ENCODE measurements at regions not wholly inside any gene's neighbourhood (a gene's known extent, or its start where the extent isn't known, plus 50 kb on each side); places are given as distances from the start of the nearest gene placed in this dataset.
"Not testable (repeated sequence)": the region's sequence is repeated elsewhere in the genome, so short reads cannot be mapped to it uniquely, and the experiment has no call there.

DNA sequence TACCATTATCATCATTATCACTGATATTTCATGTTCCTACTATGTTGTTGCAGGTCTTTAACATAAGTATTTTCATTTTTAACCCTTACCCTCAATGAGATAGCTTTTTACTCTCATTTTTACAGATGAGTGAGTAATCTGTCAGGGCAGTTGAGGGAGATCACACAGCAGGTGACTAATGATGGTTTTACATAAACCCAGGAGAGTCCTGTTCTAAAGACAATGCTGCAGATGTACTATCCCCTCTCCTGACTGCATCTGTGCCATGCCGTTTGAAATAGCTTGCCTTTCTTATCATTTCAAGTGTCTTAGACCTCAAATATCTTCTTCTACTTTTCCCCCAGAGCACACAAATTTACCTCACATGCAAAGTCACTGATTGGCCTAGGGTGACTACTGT lies 1552.1 kb upstream of the SEL1L start:
- no peak overlapping the region for H2AFZ ChIP-seq (ENCODE audit: low read depth, low read length)

DNA sequence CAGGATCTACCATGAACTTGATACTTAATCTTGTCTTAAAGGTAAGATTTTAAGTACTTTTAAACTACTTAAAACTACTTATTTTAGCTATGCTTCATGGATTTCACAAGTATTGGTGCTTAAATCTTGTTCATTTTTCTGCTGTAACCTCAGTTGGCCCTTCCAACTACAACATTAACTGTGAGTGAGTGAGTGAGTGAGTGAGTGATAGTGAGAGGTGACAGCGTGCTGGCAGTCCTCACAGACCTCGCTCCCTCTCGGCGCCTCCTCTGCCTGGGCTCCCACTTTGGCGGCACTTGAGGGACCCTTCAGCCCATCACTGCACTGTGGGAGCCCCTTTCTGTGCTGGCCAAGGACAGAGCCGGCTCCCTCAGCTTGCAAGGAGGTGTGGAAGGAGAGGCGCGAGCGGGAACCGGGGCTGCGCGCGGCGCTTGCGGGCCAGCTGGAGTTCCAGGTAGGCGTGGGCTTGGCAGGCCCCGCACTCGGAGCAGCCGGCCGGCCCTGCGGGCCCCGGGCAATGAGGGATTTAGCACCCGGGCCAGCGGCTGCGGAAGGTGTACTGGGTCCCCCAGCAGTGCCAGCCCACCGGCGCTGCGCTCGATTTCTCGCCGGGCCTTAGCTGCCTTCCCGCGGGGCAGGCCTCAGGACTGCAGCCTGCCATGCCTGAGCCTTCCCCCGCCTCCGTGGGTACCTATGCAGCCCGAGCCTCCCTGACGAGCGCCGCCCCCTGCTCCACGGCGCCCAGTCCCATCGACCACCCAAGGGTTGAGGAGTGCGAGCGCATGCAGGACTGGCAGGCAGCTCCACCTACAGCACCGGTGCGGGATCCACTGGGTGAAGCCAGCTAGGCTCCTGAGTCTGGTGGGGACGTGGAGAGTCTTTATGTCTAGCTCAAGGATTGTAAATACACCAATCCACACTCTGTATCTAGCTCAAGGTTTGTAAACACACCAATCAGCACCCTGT lies 1558.6 kb upstream of the SEL1L start:
- not testable (repeated sequence) for H3F3A ChIP-seq (ENCODE audit: insufficient read depth, low read length, poor library complexity, severe bottlenecking); H4K20me1 ChIP-seq (ENCODE audit: insufficient read depth); H3K4me2 ChIP-seq (ENCODE audit: low read length); H3K79me2 ChIP-seq (replicated peaks; ENCODE audit: insufficient read depth, low read length); H3K27me3 ChIP-seq (ENCODE audit: insufficient read depth, low read depth, low read length); H3K9me3 ChIP-seq (ENCODE audit: low read length); H3K9me2 ChIP-seq (ENCODE audit: insufficient read depth, low read length); H3K9ac ChIP-seq (ENCODE audit: low read length); H3K36me3 ChIP-seq (ENCODE audit: insufficient read depth, low read length); H3K4me3 ChIP-seq (ENCODE audit: low read length); H3K27ac ChIP-seq (ENCODE audit: low read length); H2AFZ ChIP-seq (ENCODE audit: low read depth, low read length)

More for the DNA sequence above, 1552.1 kb upstream of the SEL1L start:
- Histone ChIP-seq H3K79me2 (replicated peaks; ENCODE audit: insufficient read depth, low read length) (no peaks in the 10 kb centered on the region), H4K20me1 (ENCODE audit: insufficient read depth) (no peaks in the 10 kb centered on the region), H3K4me3 (ENCODE audit: low read length) (no peak overlapping the region), H3F3A (ENCODE audit: insufficient read depth, low read length, poor library complexity, severe bottlenecking) (no peaks in the 10 kb centered on the region), H3K27ac (ENCODE audit: low read length) (no peak overlapping the region), H3K9me3 (ENCODE audit: low read length) (no peaks in the 10 kb centered on the region), H3K27me3 (ENCODE audit: insufficient read depth, low read depth, low read length) (no peaks in the 10 kb centered on the region), H3K36me3 (ENCODE audit: insufficient read depth, low read length) (no peaks in the 10 kb centered on the region), H3K9me2 (ENCODE audit: insufficient read depth, low read length) (no peaks in the 10 kb centered on the region), H3K9ac (ENCODE audit: low read length) (no peak overlapping the region), H3K4me2 (ENCODE audit: low read length) (no peak overlapping the region)
- TF ChIP-seq EZH2 (IDR thresholded peaks at IDR 0.05; ENCODE audit: borderline replicate concordance, insufficient read depth, low read length, poor library complexity, severe bottlenecking) (no peak), POLR2AphosphoS5 (IDR thresholded peaks at IDR 0.05) (no peak)

DNA sequence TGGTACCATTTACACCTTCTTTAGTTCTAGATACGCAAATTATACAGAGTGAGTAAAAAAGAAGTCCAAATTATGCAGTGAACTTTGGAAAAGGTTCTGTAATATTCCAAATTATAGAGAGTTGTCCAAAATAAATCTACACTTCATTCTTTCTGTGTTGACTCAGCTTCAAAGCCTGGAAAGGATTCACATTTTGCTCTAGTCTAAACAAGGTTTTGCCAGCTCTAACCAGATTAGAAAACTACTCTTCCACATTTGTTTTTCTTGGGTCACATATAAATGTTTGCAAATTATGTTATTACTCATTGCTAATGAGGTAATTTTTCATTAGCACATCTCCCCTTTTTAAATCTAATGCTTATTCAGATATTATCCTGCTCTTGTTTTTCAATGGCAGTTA lies 1562.4 kb upstream of the SEL1L start:
- Histone ChIP-seq H3K4me2 (ENCODE audit: low read length) (no peak overlapping the region), H3K9me2 (ENCODE audit: insufficient read depth, low read length) (no peaks in the 10 kb centered on the region), H3K36me3 (ENCODE audit: insufficient read depth, low read length) (no peaks in the 10 kb centered on the region), H2AFZ (ENCODE audit: low read depth, low read length) (no peak overlapping the region), H3K27ac (ENCODE audit: low read length) (no peak overlapping the region), H3K79me2 (replicated peaks; ENCODE audit: insufficient read depth, low read length) (no peaks in the 10 kb centered on the region), H3K9ac (ENCODE audit: low read length) (no peak overlapping the region), H3K27me3 (ENCODE audit: insufficient read depth, low read depth, low read length) (no peaks in the 10 kb centered on the region), H4K20me1 (ENCODE audit: insufficient read depth) (no peaks in the 10 kb centered on the region), H3K4me3 (ENCODE audit: low read length) (no peak overlapping the region), H3F3A (ENCODE audit: insufficient read depth, low read length, poor library complexity, severe bottlenecking) (no peaks in the 10 kb centered on the region), H3K9me3 (ENCODE audit: low read length) (no peaks in the 10 kb centered on the region)
- no peak for TF ChIP-seq EZH2 (IDR thresholded peaks at IDR 0.05; ENCODE audit: borderline replicate concordance, insufficient read depth, low read length, poor library complexity, severe bottlenecking)
- TF ChIP-seq EP300 (conservative IDR thresholded peaks at IDR 0.05; ENCODE audit: poor library complexity, severe bottlenecking): no peak
- no peak for TF ChIP-seq SMC3 (conservative IDR thresholded peaks at IDR 0.05; ENCODE audit: poor library complexity)
- TF ChIP-seq, protein P1, sequence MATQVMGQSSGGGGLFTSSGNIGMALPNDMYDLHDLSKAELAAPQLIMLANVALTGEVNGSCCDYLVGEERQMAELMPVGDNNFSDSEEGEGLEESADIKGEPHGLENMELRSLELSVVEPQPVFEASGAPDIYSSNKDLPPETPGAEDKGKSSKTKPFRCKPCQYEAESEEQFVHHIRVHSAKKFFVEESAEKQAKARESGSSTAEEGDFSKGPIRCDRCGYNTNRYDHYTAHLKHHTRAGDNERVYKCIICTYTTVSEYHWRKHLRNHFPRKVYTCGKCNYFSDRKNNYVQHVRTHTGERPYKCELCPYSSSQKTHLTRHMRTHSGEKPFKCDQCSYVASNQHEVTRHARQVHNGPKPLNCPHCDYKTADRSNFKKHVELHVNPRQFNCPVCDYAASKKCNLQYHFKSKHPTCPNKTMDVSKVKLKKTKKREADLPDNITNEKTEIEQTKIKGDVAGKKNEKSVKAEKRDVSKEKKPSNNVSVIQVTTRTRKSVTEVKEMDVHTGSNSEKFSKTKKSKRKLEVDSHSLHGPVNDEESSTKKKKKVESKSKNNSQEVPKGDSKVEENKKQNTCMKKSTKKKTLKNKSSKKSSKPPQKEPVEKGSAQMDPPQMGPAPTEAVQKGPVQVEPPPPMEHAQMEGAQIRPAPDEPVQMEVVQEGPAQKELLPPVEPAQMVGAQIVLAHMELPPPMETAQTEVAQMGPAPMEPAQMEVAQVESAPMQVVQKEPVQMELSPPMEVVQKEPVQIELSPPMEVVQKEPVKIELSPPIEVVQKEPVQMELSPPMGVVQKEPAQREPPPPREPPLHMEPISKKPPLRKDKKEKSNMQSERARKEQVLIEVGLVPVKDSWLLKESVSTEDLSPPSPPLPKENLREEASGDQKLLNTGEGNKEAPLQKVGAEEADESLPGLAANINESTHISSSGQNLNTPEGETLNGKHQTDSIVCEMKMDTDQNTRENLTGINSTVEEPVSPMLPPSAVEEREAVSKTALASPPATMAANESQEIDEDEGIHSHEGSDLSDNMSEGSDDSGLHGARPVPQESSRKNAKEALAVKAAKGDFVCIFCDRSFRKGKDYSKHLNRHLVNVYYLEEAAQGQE (IDR thresholded peaks at IDR 0.05; ENCODE audit: borderline replicate concordance): no peak
- TF ChIP-seq RAD21 (conservative IDR thresholded peaks at IDR 0.05): no peak
- TF ChIP-seq, protein P2, sequence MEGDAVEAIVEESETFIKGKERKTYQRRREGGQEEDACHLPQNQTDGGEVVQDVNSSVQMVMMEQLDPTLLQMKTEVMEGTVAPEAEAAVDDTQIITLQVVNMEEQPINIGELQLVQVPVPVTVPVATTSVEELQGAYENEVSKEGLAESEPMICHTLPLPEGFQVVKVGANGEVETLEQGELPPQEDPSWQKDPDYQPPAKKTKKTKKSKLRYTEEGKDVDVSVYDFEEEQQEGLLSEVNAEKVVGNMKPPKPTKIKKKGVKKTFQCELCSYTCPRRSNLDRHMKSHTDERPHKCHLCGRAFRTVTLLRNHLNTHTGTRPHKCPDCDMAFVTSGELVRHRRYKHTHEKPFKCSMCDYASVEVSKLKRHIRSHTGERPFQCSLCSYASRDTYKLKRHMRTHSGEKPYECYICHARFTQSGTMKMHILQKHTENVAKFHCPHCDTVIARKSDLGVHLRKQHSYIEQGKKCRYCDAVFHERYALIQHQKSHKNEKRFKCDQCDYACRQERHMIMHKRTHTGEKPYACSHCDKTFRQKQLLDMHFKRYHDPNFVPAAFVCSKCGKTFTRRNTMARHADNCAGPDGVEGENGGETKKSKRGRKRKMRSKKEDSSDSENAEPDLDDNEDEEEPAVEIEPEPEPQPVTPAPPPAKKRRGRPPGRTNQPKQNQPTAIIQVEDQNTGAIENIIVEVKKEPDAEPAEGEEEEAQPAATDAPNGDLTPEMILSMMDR (IDR thresholded peaks at IDR 0.05; ENCODE audit: poor library complexity, severe bottlenecking): no peak
- TF ChIP-seq POLR2AphosphoS5 (IDR thresholded peaks at IDR 0.05): no peak
- TF ChIP-seq MXI1 (conservative IDR thresholded peaks at IDR 0.05; ENCODE audit: poor library complexity, severe bottlenecking): no peak
